Trophoblast cell (in vitro differentiated cells and primary cell): ENCODE measurements at regions not wholly inside any gene's neighbourhood (a gene's known extent, or its start where the extent isn't known, plus 50 kb on each side); places are given as distances from the start of the nearest gene placed in this dataset.

ENCODE experiments used
- DNase-seq, 2 donors: peaks; one replicate each; pipeline ENCODE4 v3.0.0-alpha.2; 2016
- H2AFZ ChIP-seq: 2 replicates; pipeline ENCODE4 v1.6.1; 2013; ENCODE audit warnings: low read length, moderate library complexity, mild to moderate bottlenecking; ENCODE audit not compliant: insufficient read depth, poor library complexity
- H2AK5ac ChIP-seq: 2 replicates; pipeline ENCODE4 v1.6.1; 2013; ENCODE audit warnings: mild to moderate bottlenecking, low read length
- H2BK120ac ChIP-seq: 2 replicates; pipeline ENCODE4 v1.6.1; 2013; ENCODE audit warnings: low read length, mild to moderate bottlenecking, moderate library complexity; ENCODE audit not compliant: insufficient read depth, poor library complexity
- H2BK12ac ChIP-seq: 2 replicates; pipeline ENCODE4 v1.6.1; 2013; ENCODE audit warnings: mild to moderate bottlenecking, low read length, moderate library complexity
- H2BK5ac ChIP-seq: 2 replicates; pipeline ENCODE4 v1.6.1; 2013; ENCODE audit warnings: low read length, low read depth, moderate library complexity, mild to moderate bottlenecking; ENCODE audit not compliant: poor library complexity
- H3K14ac ChIP-seq: 2 replicates; pipeline ENCODE4 v1.6.1; 2013; ENCODE audit warnings: mild to moderate bottlenecking, low read length
- H3K18ac ChIP-seq: 2 replicates; pipeline ENCODE4 v1.6.1; 2013; ENCODE audit warnings: mild to moderate bottlenecking, low read length
- H3K23ac ChIP-seq: 2 replicates; pipeline ENCODE4 v1.6.1; 2013; ENCODE audit warnings: low read length
- H3K27ac ChIP-seq: 2 replicates; pipeline ENCODE4 v1.5.1; 2013; ENCODE audit warnings: low read depth, mild to moderate bottlenecking, inconsistent platforms, low read length, moderate library complexity
- H3K27me3 ChIP-seq: 2 replicates; pipeline ENCODE4 v1.6.1; 2013; ENCODE audit warnings: inconsistent platforms, mild to moderate bottlenecking, low read length, moderate library complexity; ENCODE audit not compliant: insufficient read depth
- H3K36me3 ChIP-seq, 2 experiments: 1 replicate in 1 of 2; 2 replicates in 1 of 2; pipeline ENCODE4 v1.6.1; 2013; ENCODE audit warnings: low read length in 2 of 2, mild to moderate bottlenecking in 2 of 2, moderate library complexity in 1 of 2; ENCODE audit not compliant: insufficient read depth in 2 of 2, control insufficient read depth in 1 of 2
- H3K4ac ChIP-seq: 2 replicates; pipeline ENCODE4 v1.6.1; 2013; ENCODE audit warnings: low read depth, mild to moderate bottlenecking, low read length, moderate library complexity
- H3K4me1 ChIP-seq, 2 experiments: 1 replicate in 1 of 2; 2 replicates in 1 of 2; pipeline ENCODE4 v1.6.1; 2013; ENCODE audit warnings: low read length in 2 of 2, mild to moderate bottlenecking in 2 of 2, moderate library complexity in 1 of 2; ENCODE audit not compliant: insufficient read depth in 2 of 2, control insufficient read depth in 1 of 2
- H3K4me2 ChIP-seq: 2 replicates; pipeline ENCODE4 v1.6.1; 2013; ENCODE audit warnings: inconsistent platforms, mild to moderate bottlenecking, low read length, moderate library complexity
- H3K4me3 ChIP-seq: 2 replicates; pipeline ENCODE4 v1.5.1; 2013; ENCODE audit warnings: mild to moderate bottlenecking, low read depth, low read length, inconsistent platforms
- H3K79me1 ChIP-seq: one replicate; pipeline ENCODE4 v1.6.1; 2013; ENCODE audit warnings: low read length
- H3K79me2 ChIP-seq: 2 replicates; pipeline ENCODE4 v1.6.1; 2013; ENCODE audit warnings: low read length, mild to moderate bottlenecking; ENCODE audit not compliant: control insufficient read depth, insufficient read depth, poor library complexity
- H3K9ac ChIP-seq: 2 replicates; pipeline ENCODE4 v1.6.1; 2013; ENCODE audit warnings: mild to moderate bottlenecking, low read length
- H3K9me3 ChIP-seq: 2 replicates; pipeline ENCODE4 v1.6.1; 2013; ENCODE audit warnings: low read depth, mild to moderate bottlenecking, control low read depth, inconsistent platforms, low read length; ENCODE audit not compliant: insufficient read depth
- H4K12ac ChIP-seq: 2 replicates; pipeline ENCODE4 v1.6.1; 2013; ENCODE audit warnings: low read depth, mild to moderate bottlenecking, low read length, moderate library complexity
- H4K8ac ChIP-seq: 2 replicates; pipeline ENCODE4 v1.6.1; 2013; ENCODE audit warnings: low read depth, mild to moderate bottlenecking, low read length, moderate library complexity
- H4K91ac ChIP-seq: one replicate; pipeline ENCODE4 v1.6.1; 2013; ENCODE audit warnings: low read depth, mild to moderate bottlenecking, low read length, moderate library complexity
- WGBS: extraction: QIAGEN DNeasy Blood & Tissue Kit; methylation state at CpG from one replicate; pipeline ENCODE4 v1.1.7; 2013; ENCODE audit warnings: missing lambda C conversion rate; ENCODE audit not compliant: insufficient read length, insufficient coverage; ENCODE audit errors: extremely low coverage; 5-methylcytosine and 5-hydroxymethylcytosine counted together

DNA sequence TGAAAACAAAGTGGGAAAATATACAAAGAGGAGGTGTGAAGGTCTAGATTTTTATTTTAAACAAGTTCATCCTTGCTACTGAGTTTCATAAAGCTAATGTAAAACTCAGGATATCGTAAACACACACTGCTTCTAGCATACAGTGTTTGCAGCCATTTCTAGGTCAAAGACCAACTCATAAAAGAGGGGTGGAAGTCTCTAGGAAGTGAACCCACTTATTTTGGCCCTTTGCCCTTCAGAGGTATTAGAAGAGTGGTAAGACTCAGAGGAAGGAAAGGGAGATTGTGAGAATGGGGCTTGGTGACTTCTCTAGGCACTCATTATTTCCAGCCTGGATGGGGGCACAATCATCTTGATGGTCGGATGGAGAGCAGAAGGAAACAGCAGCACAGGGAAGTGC, 91.2 kb downstream of the TNFSF18 start:
- no peak overlapping the region for H2AK5ac ChIP-seq

GRCh38 chr1:172960019-172960418, 90.7 kb downstream of the TNFSF18 start:
- no peaks in the 10 kb centered on the region for H3K27me3 ChIP-seq
- H3K4me1 ChIP-seq = no peaks in the 10 kb centered on the region
- H3K4me3 ChIP-seq = no peak overlapping the region
- no peak overlapping the region for H2AK5ac ChIP-seq
- no peak overlapping the region for H2BK120ac ChIP-seq
- H2BK12ac ChIP-seq = no peak overlapping the region
- no peak overlapping the region for H3K18ac ChIP-seq
- WGBS = no CpG with 5 or more reads among the region's 3 CpGs
- H3K4ac ChIP-seq = no peak overlapping the region
- no peaks in the 10 kb centered on the region for H3K79me1 ChIP-seq
- DNase-seq = peak; percentile 18 to 71
- no peaks in the 10 kb centered on the region for H3K79me2 ChIP-seq
- H4K12ac ChIP-seq = no peak overlapping the region
- no peak overlapping the region for H3K4me2 ChIP-seq
- no peak overlapping the region for H4K91ac ChIP-seq
- no peak overlapping the region for H4K8ac ChIP-seq
- H2AFZ ChIP-seq = no peak overlapping the region
- H3K36me3 ChIP-seq = no peaks in the 10 kb centered on the region
- H3K9ac ChIP-seq = no peak overlapping the region
- H3K23ac ChIP-seq = no peak overlapping the region
- no peaks in the 10 kb centered on the region for H3K9me3 ChIP-seq
- no peak overlapping the region for H3K14ac ChIP-seq
- H3K27ac ChIP-seq = no peak overlapping the region
- no peak overlapping the region for H2BK5ac ChIP-seq

More for the DNA sequence above, 91.2 kb downstream of the TNFSF18 start:
- Histone ChIP-seq H3K23ac (no peak overlapping the region), H3K4ac (no peak overlapping the region), H3K18ac (no peak overlapping the region), H2AFZ (no peak overlapping the region), H3K14ac (no peak overlapping the region), H2BK12ac (no peak overlapping the region), H3K79me1 (no peaks in the 10 kb centered on the region), H3K27me3 (no peaks in the 10 kb centered on the region), H3K4me2 (no peak overlapping the region), H4K12ac (no peak overlapping the region), H3K36me3 (no peaks in the 10 kb centered on the region), H4K8ac (no peak overlapping the region), H3K9ac (no peak overlapping the region), H4K91ac (no peak overlapping the region), H2BK120ac (no peak overlapping the region), H3K4me1 (no peaks in the 10 kb centered on the region), H3K79me2 (no peaks in the 10 kb centered on the region), H3K4me3 (no peak overlapping the region), H3K27ac (no peak overlapping the region), H3K9me3 (no peaks in the 10 kb centered on the region), H2BK5ac (no peak overlapping the region)
- WGBS = no CpG with 5 or more reads among the region's 2 CpGs
- no peak for DNase-seq

DNA sequence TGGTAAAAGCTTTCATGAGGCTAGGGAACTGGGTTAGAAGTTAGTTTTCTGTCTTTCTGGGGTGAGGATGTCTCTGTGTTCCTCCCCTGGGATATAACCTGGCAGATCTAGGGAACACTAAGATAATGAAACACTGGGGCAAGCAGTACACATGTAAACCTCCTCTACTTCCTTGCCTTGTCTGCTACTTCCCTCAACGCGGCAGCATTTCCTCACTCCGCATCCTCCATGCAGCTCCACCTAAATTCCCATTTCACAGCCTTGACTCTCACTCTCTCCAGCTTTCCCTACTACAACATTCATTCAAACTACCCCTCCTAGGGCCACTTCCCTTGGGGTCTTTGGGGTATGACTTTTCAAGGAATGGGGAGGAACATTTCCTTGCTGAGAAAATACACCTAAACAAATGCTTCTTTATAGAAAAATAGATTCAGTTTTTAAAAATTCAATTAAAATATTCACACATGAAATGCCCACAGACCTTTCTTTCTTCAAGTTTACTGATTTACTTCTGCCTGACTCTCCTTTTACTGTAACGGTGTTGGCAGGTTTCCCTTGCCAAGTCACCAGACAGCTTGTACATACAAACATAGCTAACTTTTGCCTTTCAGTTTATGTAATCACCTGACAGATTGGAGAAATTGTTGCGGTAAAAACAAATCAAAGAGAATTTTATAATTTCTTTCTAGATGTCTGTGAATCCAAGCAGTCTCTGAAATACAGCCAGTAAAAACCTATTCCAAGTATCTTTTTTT, 90.1 kb downstream of the TNFSF18 start:
- no peak overlapping the region for H3K23ac ChIP-seq
- H3K27ac ChIP-seq = no peak overlapping the region
- no peak overlapping the region for H3K4me2 ChIP-seq
- no peak overlapping the region for H2BK12ac ChIP-seq
- H3K9me3 ChIP-seq = no peaks in the 10 kb centered on the region
- H2AK5ac ChIP-seq = no peak overlapping the region
- H3K18ac ChIP-seq = no peak overlapping the region
- H3K79me1 ChIP-seq = no peaks in the 10 kb centered on the region
- H3K36me3 ChIP-seq = no peaks in the 10 kb centered on the region
- no peaks in the 10 kb centered on the region for H3K27me3 ChIP-seq
- H3K14ac ChIP-seq = no peak overlapping the region
- H4K91ac ChIP-seq = no peak overlapping the region
- no peak overlapping the region for H4K12ac ChIP-seq
- no peaks in the 10 kb centered on the region for H3K4me1 ChIP-seq
- no peak overlapping the region for H2BK5ac ChIP-seq
- no peak overlapping the region for H3K4ac ChIP-seq
- peak in 1 of 2 donors; percentile 9 for DNase-seq
- H3K79me2 ChIP-seq = no peaks in the 10 kb centered on the region
- no CpG with 5 or more reads among the region's 5 CpGs for WGBS
- H3K9ac ChIP-seq = no peak overlapping the region
- no peak overlapping the region for H4K8ac ChIP-seq
- no peak overlapping the region for H2BK120ac ChIP-seq
- no peak overlapping the region for H3K4me3 ChIP-seq
- H2AFZ ChIP-seq = no peak overlapping the region

DNA sequence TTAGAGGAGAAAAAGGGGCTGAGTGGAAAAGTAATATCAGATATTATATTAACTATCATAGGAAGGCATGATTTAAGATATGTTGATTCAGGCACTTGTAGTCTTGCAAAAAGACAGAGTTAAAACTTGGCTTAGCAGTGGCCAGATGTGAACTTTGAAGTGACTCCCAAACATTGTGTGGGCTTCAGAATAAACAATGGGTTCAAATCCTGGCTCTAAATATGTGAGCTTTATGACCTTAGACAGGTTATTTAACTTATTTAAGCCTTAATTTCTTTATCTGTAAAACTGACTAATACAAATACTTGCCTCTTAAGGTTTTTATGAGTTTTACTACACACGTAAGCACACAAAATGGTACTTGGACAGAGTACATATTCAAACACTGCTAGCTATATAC, 85.9 kb downstream of the TNFSF18 start:
- no peak overlapping the region for H3K18ac ChIP-seq
- no peak overlapping the region for H4K91ac ChIP-seq
- H3K4me3 ChIP-seq = no peak overlapping the region
- H3K36me3 ChIP-seq = no peaks in the 10 kb centered on the region
- H3K4me1 ChIP-seq = no peaks in the 10 kb centered on the region
- no peaks in the 10 kb centered on the region for H3K27me3 ChIP-seq
- H3K4ac ChIP-seq = no peak overlapping the region
- no peak overlapping the region for H3K9ac ChIP-seq
- no peaks in the 10 kb centered on the region for H3K9me3 ChIP-seq
- no peak for DNase-seq
- H2BK12ac ChIP-seq = no peak overlapping the region
- no peak overlapping the region for H2BK5ac ChIP-seq
- H2AK5ac ChIP-seq = no peak overlapping the region
- no peaks in the 10 kb centered on the region for H3K79me2 ChIP-seq
- no peak overlapping the region for H4K8ac ChIP-seq
- no peak overlapping the region for H4K12ac ChIP-seq
- H2BK120ac ChIP-seq = no peak overlapping the region
- WGBS = no CpG with 5 or more reads among the region's 1 CpG
- H3K79me1 ChIP-seq = no peaks in the 10 kb centered on the region
- no peak overlapping the region for H2AFZ ChIP-seq
- H3K14ac ChIP-seq = no peak overlapping the region
- H3K4me2 ChIP-seq = no peak overlapping the region
- no peak overlapping the region for H3K27ac ChIP-seq
- no peak overlapping the region for H3K23ac ChIP-seq
